ENCODE measurements at regions not wholly inside any gene's neighbourhood (a gene's known extent, or its start where the extent isn't known, plus 50 kb on each side); places are given as distances from the start of the nearest gene placed in this dataset.

DNA sequence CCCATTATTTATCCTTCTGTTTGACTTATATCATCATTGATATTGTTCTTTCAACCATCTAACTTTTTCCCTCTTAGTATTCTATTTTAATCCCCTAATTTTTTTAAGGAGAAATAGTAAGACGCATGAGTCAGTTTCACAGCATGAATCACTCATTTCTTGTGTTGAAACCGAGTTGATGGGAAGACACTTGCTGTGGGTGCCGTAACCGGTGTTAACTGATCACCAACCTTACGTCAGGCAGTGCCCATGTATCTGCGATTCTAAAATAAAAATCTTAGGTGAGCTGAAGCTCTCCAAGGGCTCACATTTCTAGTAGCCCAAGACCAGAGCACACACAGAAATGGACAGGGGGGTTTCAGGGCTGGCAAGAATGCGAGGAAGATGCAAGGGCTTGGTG lies 348.1 kb downstream of the GALR1 start:
- DNase-seq: no peak

DNA sequence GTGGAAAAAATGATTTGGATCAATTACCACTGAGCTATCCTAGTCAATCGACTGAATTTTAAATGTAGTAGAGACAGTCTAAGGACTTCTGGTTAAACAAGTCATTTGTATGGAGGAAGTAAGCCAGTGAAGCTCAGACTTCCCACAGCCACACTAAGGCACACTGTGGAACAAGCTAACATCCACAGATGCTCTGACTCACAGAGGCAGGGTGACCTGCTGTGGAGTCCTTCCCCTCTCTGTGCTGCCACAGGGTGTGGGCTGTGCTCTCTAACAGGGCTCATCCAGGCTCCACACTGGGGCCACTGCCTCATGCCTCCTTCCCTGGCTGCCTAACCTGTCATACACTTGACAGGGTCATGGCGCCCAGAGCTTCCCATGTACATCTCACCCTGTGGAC lies 351.0 kb downstream of the GALR1 start:
- no peak for DNase-seq

DNA sequence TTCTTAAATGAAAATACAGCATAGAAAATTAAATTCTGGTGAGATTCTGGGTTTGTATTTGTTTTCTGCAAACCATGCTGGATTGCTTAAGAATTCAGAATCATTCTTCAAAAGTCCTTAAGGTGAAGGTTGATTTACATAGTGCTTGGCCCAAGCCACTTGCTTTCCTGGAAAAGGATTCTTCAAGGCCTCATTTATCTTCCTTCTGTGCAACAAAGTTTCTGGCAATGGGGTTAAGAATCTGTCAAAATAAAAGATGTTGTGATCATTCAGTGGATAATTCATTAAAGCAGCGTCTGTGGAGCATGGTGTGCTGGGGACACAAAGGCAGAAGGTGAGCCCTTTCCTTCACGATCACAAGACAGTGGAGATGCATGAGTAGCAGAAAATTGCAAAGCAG lies 351.9 kb downstream of the GALR1 start:
- DNase-seq: no peak

DNA sequence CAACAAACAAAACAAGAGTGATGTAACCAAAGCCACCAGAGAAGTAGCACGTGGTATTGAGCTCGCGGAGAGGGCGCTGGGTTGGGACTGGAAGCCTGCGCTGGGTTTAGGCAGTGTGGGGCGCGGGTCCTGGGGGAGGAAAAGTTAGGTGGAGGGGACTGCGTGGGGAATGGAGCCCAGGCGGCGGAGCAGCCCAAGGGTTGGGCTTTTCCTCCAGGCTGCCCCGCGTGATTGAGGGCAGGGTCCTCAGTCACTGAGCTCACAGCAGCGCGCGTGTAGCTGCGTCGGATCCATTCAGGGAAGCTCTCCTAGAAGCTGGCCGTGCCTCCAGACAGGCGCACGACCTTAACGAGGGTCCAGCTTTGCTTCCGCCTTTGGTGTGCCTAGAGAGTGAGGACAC lies 357.4 kb downstream of the GALR1 start:
- DNase-seq: no peak

DNA sequence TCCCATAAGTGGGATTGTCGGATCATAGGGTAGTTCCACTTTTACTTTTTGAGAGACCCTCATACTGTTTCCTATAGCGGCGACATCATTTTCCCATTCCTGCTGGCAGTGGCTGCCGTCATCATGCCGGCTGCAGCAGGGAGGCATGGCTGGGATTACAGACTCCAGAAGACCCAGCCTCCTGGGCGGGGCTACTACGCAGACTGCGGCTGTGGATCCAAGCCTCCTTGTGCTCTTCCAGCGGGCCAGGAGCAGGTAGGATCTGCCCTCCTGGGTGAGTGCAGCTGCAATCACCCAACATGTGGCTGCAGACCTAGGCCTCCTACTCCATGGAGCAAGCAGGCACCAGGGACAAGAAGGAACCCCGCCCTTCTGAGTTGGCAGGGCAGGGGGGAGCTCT lies 359.2 kb downstream of the GALR1 start:
- no peak for DNase-seq

DNA sequence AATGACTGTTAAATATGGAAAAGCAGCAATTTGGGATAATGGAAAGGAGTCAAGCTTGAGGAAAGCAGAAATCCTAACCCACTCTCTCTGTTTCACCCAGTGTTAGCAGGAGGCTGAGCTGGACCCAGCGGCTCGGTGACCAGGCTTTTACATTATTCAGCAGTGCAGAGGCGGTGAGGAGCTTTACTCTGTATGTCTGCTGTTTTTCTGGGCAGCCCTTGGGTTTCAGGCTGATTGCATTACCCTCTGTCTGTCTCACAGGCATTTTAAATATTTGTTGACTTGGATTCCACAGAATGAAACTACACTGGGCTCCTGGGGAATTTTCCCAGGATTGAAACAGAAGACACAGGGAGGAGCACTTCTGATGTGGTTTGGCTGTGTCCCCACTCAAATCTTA lies 368.0 kb downstream of the GALR1 start:
- DNase-seq: no peak

DNA sequence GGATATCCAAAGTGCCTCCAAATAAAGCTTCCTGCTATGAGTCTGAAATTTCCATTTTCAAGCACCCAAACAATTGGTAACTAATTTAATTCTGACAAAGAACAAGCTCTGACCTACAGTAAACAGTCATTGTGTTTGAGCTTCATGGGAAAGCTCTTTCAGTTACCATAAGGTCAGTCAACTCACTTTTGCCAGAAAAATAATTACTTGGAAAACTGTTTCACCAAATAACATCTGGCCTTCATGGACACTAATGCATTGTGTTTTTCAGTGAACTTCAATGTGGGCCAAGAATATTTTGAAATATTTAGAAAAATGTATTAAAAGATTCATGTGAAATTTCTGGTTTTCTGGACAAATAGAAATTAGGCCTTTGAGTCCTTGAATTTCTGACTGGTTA lies 369.9 kb downstream of the GALR1 start:
- DNase-seq: no peak

DNA sequence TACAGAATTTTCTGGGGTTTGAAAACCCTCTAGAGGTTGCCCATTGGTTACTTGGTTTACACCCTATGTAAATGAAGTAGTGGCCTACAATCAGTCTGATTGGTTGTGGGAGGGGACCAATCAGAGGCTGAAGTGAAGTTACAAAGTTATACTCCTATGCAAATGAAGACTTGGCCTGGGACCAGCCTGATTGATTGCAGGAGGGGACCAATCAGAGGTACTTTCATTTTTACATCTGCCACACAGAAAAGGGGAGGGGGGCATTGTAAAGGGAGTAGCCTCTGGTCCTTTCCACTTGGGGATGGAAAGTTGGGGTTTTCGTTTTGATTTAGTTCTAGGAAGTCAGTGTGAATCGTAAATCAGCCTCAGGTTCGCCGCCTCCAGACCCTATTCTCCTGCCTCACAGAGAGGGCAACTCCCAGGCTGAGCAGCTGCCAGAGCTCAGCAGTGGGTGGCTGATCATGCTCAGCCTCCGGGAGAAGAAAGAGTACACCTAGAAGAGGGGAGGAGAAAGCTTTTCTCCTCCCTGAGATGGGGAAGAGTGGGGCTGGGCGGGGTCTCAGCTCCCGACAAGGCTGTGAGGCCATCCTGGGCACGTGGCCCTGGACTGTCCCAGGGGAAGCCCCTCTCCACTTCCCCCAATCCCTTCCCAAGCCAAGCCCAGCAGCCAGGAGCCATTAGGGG lies 372.5 kb downstream of the GALR1 start:
- DNase-seq: peak in 1 of 5 donors; percentile 3

DNA sequence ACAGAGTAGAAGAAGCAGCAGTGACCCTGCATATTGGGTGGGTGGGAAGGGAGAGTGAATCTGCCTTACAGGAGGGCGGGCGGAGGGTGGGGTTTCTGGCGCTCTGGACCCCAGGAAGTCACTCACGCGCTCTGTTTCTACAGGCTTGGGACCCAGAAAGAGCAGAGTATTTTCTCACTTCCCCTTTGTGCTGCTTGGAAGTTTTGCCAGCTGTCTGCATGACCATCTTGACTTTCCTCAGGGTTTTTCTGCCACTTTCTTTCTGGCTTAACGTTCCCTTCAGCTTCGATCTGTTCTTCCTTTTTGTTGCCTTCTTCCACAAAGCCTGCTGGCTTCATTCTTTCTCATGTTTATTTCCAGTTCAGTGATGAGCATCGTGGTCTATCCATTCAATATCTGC lies 383.1 kb downstream of the GALR1 start:
- no peak for DNase-seq

DNA sequence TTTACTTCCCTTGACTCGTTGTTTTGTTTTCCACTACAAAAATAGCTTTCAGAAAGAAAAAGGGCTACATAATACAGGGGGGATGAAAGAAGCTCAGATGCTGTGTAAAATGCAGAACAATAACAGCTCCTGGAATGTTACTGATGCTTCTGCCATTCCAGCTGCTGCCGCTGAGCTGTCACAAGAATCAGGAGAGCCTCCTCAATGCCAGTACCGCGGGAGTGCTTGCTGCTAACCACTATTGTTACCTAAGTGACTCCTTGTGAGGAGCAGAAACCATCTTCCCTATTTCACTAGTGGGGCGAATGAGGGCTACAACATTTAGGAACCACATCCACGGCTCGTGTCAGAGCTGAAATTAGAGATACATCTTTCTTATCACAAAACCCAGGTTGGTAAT lies 384.8 kb downstream of the GALR1 start:
- no peak for DNase-seq

DNA sequence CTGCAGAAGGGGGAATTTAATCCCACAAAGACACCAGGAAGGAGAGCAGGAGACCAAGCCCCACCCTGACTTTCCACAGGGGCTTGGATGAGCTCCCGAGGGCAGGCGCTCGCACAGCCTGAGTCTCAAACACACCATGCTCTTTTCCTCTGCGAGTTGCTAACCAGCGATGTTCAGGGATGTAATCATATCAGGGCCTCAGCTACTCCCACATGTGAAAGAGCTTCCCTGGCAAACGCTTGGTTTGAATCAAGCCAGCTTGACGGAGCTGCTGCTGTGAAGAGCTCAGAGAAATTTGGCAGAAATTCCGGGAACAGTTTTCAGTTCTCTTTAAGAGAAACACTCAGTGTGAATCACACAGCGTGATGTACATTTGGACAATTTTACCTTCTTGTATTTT lies 385.8 kb downstream of the GALR1 start:
- no peak for DNase-seq

DNA sequence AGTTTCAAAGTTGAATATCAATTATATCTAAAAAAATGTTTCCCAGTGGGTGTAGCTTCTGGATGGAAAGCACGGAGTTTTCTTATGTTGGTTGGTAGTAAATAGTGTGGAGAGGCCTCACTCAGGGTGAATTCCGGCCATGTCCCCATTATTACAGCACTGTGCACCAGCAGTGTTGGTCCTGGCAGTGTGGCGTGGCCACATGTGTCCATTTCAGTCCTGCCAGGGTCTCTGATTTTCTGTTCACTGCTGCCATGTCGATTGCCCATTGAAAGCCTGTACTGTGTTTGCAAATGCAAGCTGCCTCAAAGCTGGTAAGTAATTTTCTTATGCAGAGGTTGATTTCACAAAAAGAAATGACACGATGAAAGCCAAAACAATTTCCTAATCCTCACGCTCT lies 386.2 kb downstream of the GALR1 start:
- DNase-seq: no peak

DNA sequence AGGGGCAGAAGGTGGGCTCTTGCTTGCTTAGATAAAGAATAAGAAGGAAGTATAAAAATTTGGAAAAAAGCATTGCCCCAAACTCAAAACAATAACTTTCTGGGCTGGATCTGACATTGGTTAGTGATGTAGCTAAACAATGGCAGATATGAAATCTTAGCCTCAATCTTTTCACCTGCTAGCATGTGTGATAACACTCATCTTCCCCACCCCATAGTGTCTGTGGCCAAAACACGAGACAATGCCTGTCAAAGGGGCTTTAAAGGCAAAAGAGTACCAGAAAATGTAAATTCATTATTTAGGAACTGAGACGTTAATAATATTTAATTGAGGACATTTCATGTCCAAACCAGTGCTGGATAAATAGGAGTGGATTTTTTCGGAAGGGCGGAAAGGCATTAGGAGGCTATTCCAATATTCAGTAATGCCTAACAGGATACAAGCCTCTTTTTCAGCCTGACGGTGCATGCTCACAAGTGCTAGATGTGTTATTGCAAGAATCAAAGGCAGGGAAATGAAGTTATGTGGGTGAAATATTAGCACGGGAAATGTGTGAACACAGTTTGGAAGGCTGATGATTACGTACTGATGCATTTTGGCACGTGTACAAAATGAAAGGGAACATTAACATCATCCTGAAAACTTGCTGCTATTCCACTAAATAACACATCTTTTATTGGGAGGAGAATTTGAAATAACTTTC lies 395.7 kb downstream of the GALR1 start:
- no peak for DNase-seq

DNA sequence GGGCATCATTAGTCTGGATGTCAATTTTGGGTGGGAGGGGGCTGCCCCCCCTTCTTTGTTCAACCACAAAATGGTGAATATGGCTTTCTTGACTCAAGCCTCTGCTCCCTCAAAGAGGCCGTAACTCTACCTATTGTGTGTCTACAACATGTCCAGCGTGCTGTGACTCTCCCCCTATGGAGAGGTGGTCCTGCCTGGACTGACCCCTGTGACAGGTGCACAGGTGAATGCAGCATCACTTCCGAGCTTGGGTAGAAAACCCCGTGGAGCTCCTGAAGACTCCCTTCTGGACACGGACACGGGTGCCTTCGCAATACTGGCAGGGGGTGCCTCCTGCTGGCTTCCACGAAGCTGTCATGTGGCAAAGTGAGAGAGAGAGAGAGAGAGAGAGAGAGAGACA lies 397.8 kb downstream of the GALR1 start:
- DNase-seq: no peak

DNA sequence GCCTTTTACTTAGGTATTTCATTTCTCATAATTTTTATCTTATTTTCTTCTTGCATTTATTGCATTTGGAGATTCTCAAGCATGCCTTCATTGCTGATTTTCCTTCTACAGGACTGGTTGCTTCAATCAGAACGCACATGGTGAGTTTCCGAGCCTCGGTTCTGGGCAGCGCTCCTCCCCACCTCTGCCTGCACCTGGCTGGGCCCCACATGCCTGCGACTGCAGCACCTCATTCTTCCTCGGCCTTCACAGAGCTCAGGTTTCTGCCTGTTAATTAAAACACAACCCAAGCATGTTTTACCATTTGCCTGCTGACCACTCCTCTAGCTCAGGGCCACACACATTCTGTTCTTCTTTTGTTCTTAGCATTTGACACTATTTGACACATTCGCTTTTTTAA lies 398.8 kb downstream of the GALR1 start:
- no peak for DNase-seq

DNA sequence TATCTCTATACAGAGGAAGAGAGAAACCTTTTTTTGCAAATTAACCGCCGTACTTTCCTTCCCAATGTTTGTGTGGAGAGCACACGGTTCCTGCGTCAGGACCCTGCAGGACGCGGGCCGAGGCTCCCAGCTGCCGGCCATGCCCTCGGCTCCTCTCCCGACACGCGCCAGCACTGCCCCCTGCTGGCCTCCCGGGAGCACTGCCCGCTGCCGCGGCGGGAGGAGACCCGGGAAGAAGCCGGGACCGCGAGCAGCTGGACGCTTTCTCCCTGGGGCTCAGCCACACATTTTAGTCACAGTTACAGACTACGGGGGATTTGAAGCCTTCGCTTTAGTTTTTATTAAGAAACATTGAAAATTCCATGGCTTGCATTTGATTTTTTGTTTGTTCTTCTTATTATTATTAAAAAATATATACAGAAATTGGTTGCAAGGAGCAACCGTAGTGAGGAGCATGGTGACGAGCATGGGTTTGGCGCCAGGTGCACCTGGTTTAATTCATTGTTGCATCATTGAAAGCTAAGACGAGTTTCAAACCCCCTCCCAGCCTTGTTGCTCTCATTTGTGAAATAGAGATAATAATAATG lies 401.2 kb downstream of the GALR1 start:
- peak in 4 of 5 donors; percentile 28 to 46 (median 40) for DNase-seq

DNA sequence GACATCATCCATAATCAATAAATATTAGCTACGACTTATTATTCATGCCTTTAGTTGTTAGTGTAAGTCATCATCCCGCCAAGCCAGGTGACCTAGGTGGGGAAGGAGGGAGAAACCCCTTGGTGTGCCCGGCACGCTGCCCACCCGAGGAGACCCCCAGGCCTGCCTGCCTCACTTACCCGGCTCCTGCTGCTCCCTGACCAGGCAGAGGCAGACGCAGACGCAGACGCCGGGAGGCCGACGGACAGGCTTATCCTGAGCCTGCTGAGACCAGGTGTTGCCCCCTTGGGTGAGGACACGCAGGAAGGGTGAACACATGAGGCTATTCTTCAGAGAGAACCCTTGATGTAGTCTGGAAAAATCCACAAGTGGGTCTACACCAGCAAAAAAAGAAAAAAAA lies 401.8 kb downstream of the GALR1 start:
- DNase-seq: no peak

DNA sequence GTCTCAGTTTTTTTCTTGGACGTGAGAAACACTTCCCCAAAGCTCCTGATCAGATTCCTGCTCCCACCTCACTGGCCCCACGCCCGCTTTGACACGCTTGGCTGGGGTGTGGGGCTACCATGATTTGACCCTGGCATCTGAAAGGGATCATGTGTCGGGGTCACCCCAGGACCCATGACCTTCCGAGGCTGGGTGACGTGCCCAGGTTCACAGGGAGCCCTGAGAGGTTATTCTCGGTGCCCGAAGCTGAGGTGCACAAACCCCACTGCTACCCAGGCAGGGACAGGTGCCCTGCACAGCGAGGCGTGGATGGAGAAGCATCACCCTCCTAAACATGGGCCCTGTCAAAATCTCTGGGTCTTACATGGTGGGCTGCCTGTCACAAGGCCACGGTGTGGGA lies 404.1 kb downstream of the GALR1 start:
- no peak for DNase-seq

DNA sequence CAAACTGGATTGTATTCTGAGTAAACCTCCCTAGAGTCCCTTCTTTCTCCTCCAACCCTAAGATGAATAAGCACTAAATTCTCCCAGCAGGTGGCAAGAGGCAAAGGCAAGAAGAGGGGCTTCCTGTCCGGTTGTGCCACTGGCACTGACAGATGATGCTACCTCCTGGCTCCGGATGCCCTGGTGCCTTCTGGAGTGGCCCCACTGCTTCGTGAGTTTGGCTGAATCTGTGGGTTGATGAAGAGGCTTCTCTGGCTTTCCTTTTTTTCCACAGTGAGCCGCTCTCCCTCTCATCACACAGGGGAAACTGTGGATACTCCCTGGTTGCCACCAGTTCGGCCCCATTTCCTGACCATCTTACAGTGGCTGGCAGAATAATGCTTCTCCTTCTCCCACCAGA lies 404.7 kb downstream of the GALR1 start:
- no peak for DNase-seq

DNA sequence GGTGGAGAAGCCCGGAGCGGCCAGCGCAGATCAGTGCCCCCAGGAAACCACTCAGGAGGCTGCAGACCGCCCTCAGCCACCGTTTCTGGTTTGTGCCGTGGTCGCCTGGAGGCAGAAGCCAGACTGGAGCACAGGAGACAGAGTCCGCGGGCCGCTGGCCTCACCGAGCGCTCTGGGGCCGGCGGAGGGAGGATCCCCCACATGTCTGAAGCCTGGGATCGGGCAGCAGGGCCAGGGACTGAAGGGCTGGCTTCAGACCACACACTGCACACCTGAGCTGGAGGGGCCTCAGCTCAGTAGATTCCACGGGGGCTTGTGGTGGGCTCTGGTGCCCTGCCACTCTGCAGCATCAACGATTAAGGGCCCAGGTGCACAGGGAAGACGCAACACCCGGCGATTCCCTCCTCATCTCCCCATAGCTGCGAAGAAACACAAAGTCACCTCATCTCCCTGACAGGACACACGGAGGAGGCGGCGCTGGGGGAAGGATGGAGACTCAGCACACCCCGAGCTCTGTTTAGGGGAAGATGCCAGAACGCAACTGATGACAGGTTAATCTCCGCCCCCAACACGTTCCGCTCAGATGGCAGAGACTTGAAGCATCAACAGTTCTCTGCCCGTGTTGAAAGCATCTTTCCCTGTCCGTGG lies 408.1 kb downstream of the GALR1 start:
- no peak for DNase-seq

DNA sequence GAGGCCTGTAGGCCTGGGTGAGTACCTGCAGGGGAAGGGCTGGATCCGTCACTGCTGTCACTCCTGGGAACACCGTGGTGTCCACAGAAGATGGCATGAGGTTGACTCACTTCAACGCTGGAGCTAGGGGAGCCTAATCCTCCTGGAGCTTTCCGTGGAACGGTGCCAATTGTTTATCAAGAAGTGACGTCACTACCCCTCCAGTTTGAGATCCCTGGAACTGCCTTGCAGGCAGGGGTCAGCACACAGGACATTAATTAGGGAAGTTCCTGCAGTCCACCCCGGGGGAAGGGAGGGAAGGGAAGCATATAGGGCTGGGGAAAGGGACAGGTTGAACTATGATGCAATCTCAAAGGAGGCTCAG lies 408.6 kb downstream of the GALR1 start:
- no peak for DNase-seq

DNA sequence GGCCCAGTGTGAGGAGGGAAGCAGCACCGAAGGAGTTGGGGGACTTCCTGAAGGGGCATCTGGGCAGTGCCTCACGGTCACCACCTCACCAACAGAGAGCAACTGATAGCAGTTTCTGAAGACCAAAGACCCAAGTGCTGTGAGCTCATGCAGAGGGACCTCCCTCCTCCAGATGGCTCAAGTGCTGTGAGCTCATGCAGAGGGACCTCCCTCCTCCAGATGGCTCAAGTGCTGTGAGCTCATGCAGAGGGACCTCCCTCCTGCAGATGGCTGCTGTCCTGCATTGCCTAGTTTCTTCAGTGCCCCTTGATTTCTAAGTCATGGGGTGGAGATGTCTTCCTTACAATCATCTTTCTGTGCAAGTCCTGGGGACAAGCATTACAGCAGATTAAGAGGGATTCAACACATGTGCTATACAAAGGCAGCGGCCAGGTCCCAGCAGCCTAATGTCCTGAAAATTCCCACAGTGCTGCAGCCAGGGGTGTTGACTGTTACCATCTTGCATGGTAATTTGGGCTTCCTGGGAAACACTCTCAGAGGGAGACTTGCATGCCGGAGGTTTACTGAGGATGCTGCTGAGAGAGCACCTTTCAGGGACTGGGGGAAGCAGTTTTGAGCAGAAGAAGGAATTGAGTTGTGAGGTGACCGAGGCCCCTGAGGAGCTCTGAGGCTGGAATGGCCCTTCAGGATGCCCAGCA lies 409.3 kb downstream of the GALR1 start:
- no peak for DNase-seq

DNA sequence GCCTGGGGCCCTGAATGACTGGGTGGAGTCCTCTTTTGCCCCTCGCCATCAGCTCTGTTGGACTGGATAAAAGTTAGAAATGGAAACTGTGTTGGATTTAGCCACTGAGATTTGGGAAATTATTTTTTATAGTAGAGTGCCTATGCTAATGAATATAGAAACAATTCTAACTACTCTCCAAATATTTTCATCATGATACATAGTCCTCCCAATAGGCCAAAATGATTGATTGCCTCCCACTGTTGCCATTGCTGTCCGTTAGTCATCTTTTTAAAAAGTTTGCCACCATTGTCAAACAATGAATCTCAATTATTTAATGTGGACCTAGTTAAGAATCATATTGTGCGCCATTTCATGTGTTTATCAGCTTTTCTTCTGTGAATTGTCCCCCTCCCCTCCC lies 417.0 kb downstream of the GALR1 start:
- no peak for DNase-seq
